Vagina (tissue), 2 donors: ENCODE measurements at regions not wholly inside any gene's neighbourhood (a gene's known extent, or its start where the extent isn't known, plus 50 kb on each side); places are given as distances from the start of the nearest gene placed in this dataset.

Experiments used
- DNase-seq, 2 donors: peaks; one replicate each; pipeline ENCODE4 v3.0.0-alpha.2; 2017; ENCODE audit errors: extremely low spot score in 2 of 2
- H3K27ac ChIP-seq: fragments of 200-600 bp; sonication (generic); one replicate; pipeline ENCODE4 v1.5.1; 2019
- H3K27me3 ChIP-seq: fragments of 200-600 bp; sonication (generic); one replicate; pipeline ENCODE4 v1.5.1; 2019
- H3K36me3 ChIP-seq, 2 donors: fragments of 200-600 bp; sonication (generic); one replicate each; pipeline ENCODE4 v1.5.1; 2017 to 2019
- H3K4me1 ChIP-seq: fragments of 200-600 bp; sonication (generic); one replicate; pipeline ENCODE4 v1.5.1; 2019
- H3K4me3 ChIP-seq, 2 donors: fragments of 200-600 bp; sonication (generic); 1 replicate in 1 of 2; 2 replicates in 1 of 2; pipeline ENCODE4 v1.5.1; 2016 to 2019
- H3K9me3 ChIP-seq: fragments of 200-600 bp; sonication (generic); one replicate; pipeline ENCODE4 v1.5.1; 2019
- POLR2A ChIP-seq, 2 donors: fragments of 450-650 bp; IDR thresholded peaks; one replicate each; pipeline ENCODE4 v1.6.1; 2017; ENCODE audit warnings: antibody characterized with exemption in 2 of 2, mild to moderate bottlenecking in 2 of 2, moderate library complexity in 2 of 2
- POLR2AphosphoS5 ChIP-seq, 2 donors: sonication (generic); formaldehyde crosslinking; IDR thresholded peaks; one replicate each; pipeline ENCODE4 v1.9.0; 2017; ENCODE audit warnings: antibody characterized with exemption in 2 of 2, mild to moderate bottlenecking in 2 of 2, low read depth in 1 of 2; ENCODE audit not compliant: insufficient read depth in 1 of 2
- intact Hi-C: fragments of 100-400 bp; cut with DNase I; formaldehyde crosslinking; loops from one replicate; pipeline ENCODE4 v1.15.1; 2023
- TF ChIP-seq, protein P1 (sequence below), 3 experiments: fragments of 450-650 bp in 2 of 3; fragments of 200-600 bp in 1 of 3; sonication (generic) in 1 of 3; IDR thresholded peaks; one replicate each; pipeline ENCODE4 v1.5.1; 2017 to 2019; ENCODE audit warnings: antibody characterized with exemption in 3 of 3, mild to moderate bottlenecking in 2 of 3, moderate library complexity in 2 of 3

DNA sequence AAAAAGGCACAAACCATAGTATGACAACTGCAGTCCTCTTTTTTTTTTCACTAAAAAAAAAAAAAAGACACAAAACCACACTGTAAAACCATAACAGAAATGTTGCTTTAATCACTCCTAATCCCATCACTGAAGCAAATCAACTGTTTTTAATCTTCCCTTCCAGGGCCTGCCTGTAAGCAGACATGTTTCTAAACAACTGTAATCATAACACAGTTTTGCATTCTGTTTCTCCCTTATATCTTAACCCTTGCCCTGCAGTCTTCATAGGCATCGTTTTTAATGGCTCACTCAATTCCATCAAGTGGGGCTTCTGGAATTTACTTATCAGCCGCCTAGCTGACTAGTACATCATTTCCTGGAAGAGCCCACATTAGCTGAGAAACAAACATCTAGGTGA is 111.0 kb upstream of the SLC25A48 start:
- H3K27me3 ChIP-seq, result no peaks in the 10 kb centered on the region
- TF ChIP-seq POLR2AphosphoS5 (IDR thresholded peaks at IDR 0.05; ENCODE audit: insufficient read depth in 1 of 2, low read depth in 1 of 2) (no peak), POLR2A (IDR thresholded peaks at IDR 0.05) (no peak)
- TF ChIP-seq, protein P1, sequence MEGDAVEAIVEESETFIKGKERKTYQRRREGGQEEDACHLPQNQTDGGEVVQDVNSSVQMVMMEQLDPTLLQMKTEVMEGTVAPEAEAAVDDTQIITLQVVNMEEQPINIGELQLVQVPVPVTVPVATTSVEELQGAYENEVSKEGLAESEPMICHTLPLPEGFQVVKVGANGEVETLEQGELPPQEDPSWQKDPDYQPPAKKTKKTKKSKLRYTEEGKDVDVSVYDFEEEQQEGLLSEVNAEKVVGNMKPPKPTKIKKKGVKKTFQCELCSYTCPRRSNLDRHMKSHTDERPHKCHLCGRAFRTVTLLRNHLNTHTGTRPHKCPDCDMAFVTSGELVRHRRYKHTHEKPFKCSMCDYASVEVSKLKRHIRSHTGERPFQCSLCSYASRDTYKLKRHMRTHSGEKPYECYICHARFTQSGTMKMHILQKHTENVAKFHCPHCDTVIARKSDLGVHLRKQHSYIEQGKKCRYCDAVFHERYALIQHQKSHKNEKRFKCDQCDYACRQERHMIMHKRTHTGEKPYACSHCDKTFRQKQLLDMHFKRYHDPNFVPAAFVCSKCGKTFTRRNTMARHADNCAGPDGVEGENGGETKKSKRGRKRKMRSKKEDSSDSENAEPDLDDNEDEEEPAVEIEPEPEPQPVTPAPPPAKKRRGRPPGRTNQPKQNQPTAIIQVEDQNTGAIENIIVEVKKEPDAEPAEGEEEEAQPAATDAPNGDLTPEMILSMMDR (IDR thresholded peaks at IDR 0.05), result no peak
- DNase-seq, result no peak
- H3K4me1 ChIP-seq, result no peaks in the 10 kb centered on the region
- intact Hi-C loops, result no loop called here
- no peak overlapping the region for H3K27ac ChIP-seq
- H3K9me3 ChIP-seq, result no peaks in the 10 kb centered on the region
- no peaks in the 10 kb centered on the region for H3K36me3 ChIP-seq
- H3K4me3 ChIP-seq, result no peak overlapping the region

DNA sequence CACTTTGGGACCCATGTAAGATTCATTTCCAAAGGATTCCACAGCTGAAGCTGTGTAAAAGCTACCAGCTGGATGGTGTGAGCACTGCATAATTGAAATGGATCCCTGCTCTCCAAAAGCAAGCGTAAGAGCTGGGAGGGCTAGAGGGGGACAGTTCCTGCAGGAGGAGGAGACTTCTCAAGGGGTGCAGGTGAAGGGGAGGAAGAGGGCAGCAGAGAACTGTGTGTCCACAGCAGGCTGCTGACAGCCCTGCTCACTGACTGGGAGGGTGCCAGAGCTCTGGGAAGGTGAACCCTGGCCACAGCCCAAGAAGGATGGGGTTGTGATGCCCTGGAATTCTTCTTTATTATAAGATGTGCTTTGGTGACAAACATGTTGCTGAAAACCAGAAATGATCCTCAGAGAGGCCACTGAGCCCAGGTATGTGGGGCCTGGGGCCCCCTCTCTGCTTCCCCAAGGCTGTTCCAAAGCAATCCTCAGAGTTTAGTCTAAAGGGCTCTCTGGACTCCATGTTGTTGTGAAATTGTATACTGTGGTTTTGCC is 112.8 kb upstream of the SLC25A48 start:
- Histone ChIP-seq H3K4me3 (no peak overlapping the region), H3K27me3 (no peaks in the 10 kb centered on the region), H3K9me3 (no peaks in the 10 kb centered on the region), H3K4me1 (no peaks in the 10 kb centered on the region), H3K36me3 (no peaks in the 10 kb centered on the region), H3K27ac (no peak overlapping the region)
- DNase-seq, result no peak
- TF ChIP-seq POLR2AphosphoS5 (IDR thresholded peaks at IDR 0.05; ENCODE audit: insufficient read depth in 1 of 2, low read depth in 1 of 2) (no peak), POLR2A (IDR thresholded peaks at IDR 0.05) (no peak)
- TF ChIP-seq, protein P1 (IDR thresholded peaks at IDR 0.05), result no peak
- intact Hi-C loops, result no loop called here

DNA sequence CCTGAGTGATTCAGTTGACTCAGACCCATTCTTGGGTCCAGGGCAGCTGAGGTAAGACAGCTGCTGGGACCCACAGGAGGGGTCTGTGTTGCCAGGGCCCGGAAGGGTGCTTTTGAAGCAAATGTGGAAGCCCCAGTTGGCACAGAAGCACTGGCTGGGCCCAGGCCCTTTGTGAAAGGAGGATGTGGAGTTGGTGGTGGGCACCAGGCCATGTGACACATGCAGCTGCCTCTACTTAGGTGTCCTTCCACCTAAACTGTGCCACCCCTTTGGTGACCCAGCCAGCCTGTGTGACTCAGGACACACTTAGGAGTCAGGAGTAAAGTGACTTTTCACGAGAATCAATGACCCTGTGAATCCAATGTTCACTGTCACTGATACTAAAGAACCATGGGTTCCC is 114.3 kb upstream of the SLC25A48 start:
- Histone ChIP-seq H3K4me3 (no peak overlapping the region), H3K9me3 (no peaks in the 10 kb centered on the region), H3K4me1 (no peaks in the 10 kb centered on the region), H3K27me3 (no peaks in the 10 kb centered on the region), H3K27ac (no peak overlapping the region), H3K36me3 (no peaks in the 10 kb centered on the region)
- TF ChIP-seq POLR2A (IDR thresholded peaks at IDR 0.05) (no peak), POLR2AphosphoS5 (IDR thresholded peaks at IDR 0.05; ENCODE audit: insufficient read depth in 1 of 2, low read depth in 1 of 2) (no peak)
- TF ChIP-seq, protein P1 (IDR thresholded peaks at IDR 0.05), result no peak
- DNase-seq, result no peak
- intact Hi-C loops, result no loop called here

DNA sequence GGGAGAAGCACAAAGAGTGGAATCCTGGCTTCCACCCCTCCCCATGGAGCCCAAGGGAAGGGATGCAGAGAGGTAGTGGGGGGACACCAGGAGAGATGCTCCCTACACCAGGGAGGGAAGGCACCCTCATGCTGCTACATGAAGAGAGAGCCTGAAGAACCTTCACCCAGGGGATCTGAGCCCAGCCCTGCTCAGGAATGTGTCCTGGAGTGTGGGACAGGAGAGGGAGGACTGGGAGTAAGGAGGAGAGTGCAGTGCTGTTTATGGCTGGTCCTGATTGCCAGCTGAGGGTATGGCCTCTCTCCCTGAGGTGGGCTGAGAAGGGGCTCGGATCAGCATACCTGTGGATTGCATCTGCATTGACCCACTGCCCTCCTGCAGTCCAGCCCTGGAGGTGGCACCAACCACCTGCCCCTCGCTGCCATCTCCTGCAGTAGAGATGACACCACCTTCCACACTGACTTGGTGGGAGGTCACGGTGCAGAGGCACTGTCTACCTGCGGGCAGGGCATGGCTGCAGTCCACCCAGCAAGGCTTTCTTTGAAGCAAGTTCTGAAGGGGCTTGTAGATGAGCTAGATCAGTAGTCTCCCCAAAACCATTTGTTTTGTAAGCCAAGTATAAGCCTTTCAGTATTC is 114.9 kb upstream of the SLC25A48 start:
- intact Hi-C loops, result no loop called here
- Histone ChIP-seq H3K9me3 (no peaks in the 10 kb centered on the region), H3K36me3 (no peaks in the 10 kb centered on the region), H3K4me1 (no peaks in the 10 kb centered on the region), H3K4me3 (no peak overlapping the region), H3K27ac (no peak overlapping the region), H3K27me3 (no peaks in the 10 kb centered on the region)
- DNase-seq, result no peak
- TF ChIP-seq POLR2AphosphoS5 (IDR thresholded peaks at IDR 0.05; ENCODE audit: insufficient read depth in 1 of 2, low read depth in 1 of 2) (no peak), POLR2A (IDR thresholded peaks at IDR 0.05) (no peak)
- TF ChIP-seq, protein P1 (IDR thresholded peaks at IDR 0.05), result no peak

DNA sequence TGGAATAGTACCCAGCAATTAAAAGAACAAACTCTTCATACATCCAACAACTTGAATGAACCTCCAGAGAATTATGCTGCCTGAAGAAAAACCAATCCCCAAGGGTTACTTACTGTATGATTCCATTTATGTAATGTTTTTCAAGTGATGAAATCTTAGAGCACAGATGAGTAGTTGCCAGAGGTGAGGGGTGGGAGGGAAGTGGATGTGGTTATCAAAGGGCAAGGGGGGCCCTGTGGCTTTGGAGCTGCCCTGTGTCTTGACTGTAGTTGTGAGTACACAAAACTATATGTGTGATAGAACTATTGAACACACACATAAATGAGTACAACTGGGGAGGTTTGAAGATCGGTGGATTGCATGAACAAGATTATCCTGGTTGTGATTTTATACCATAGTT is 115.8 kb upstream of the SLC25A48 start:
- intact Hi-C loops, result no loop called here
- no peaks in the 10 kb centered on the region for H3K36me3 ChIP-seq
- H3K4me1 ChIP-seq, result no peaks in the 10 kb centered on the region
- H3K27me3 ChIP-seq, result no peaks in the 10 kb centered on the region
- H3K27ac ChIP-seq, result no peak overlapping the region
- no peak overlapping the region for H3K4me3 ChIP-seq
- DNase-seq, result no peak
- TF ChIP-seq POLR2A (IDR thresholded peaks at IDR 0.05) (no peak), POLR2AphosphoS5 (IDR thresholded peaks at IDR 0.05; ENCODE audit: insufficient read depth in 1 of 2, low read depth in 1 of 2) (no peak)
- TF ChIP-seq, protein P1 (IDR thresholded peaks at IDR 0.05), result no peak
- H3K9me3 ChIP-seq, result no peaks in the 10 kb centered on the region
